ENCODE measurements at regions not wholly inside any gene's neighbourhood (a gene's known extent, or its start where the extent isn't known, plus 50 kb on each side); places are given as distances from the start of the nearest gene placed in this dataset.

DNA sequence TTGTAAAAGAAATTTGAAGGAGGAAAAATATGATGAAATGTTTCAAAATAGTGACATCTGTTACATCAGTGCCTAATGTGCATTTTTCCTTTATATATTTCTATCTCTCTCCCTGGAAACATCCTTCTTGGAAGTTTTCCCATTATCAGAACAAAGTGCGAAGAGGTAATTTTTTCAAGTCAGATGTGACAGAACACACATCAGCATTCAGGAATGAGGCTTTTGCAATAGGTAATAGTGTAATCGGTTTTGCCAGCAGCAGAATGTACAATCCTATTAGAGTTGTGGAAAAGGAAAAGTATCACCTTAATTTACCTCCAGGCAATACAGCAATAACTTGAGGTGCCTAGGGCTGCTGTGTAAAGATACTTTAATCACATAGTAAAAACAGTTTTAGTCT, 275.8 kb downstream of the FAT3 start:
- in situ Hi-C loops (cut with MboI; ENCODE audit: low pct_unique_long_range_greater_than_20kb, low sequenced_read_pairs, unreplicated experiment) = no loop called here
- TF ChIP-seq, protein P1, sequence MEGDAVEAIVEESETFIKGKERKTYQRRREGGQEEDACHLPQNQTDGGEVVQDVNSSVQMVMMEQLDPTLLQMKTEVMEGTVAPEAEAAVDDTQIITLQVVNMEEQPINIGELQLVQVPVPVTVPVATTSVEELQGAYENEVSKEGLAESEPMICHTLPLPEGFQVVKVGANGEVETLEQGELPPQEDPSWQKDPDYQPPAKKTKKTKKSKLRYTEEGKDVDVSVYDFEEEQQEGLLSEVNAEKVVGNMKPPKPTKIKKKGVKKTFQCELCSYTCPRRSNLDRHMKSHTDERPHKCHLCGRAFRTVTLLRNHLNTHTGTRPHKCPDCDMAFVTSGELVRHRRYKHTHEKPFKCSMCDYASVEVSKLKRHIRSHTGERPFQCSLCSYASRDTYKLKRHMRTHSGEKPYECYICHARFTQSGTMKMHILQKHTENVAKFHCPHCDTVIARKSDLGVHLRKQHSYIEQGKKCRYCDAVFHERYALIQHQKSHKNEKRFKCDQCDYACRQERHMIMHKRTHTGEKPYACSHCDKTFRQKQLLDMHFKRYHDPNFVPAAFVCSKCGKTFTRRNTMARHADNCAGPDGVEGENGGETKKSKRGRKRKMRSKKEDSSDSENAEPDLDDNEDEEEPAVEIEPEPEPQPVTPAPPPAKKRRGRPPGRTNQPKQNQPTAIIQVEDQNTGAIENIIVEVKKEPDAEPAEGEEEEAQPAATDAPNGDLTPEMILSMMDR (IDR thresholded peaks at IDR 0.05; ENCODE audit: extremely low read depth, insufficient read depth, missing control alignments) = no peak
- DNase-seq (ENCODE audit: low spot score) = no peak

DNA sequence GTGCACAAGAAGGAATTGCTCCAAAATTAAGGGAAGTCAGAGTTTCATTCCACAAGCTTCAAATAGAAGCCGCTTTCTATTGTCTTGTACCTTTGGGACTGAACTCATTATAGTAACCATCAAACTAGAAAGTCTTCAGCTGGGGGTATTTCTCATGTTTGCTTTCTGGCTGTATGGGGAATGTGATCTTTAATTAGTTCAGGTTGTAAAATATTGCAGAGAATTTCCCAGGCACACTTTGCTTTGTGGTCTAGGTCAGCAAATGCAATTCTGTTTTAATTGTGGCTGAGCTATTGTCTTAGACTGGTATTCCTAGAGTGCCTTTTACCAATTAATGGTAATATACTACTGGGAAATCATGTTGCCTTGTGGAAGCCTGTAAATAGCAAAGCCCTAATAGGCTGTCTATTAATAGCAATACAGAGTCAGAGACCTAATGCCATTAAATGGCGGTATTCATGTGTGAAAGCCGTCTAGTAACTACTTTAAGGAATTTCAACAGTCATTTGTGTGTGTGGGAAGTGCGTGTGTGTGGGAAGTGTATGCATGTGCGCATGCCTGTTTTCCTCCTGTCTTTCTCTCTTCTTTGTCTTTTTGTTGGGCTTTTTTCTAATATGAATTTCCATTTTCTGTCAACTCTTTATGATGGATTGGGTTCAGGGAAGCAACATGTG, 276.6 kb downstream of the FAT3 start:
- no peak for DNase-seq (ENCODE audit: low spot score)
- in situ Hi-C loops (cut with MboI; ENCODE audit: low pct_unique_long_range_greater_than_20kb, low sequenced_read_pairs, unreplicated experiment) = no loop called here

DNA sequence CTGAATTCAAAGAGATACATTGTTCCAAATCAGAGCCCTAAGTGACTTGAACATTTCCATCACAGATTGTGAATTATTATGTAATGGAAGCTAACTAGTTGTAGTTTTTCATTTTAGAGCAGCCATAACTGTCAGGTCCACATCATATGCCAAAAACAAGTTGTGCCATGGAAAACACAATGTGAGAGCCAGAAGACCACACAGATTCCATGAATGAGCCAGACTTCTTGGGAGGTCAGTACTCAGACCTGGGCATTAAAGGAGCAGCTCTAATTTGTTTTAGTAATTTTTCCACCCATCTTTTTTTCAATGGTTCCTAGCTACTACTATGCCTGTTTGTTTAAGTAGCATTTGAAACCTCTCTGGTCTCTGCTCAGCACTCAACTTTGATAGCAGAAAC, 279.4 kb downstream of the FAT3 start:
- no peak for DNase-seq (ENCODE audit: low spot score)
- TF ChIP-seq, protein P1 (IDR thresholded peaks at IDR 0.05; ENCODE audit: extremely low read depth, insufficient read depth, missing control alignments) = no peak
- in situ Hi-C loops (cut with MboI; ENCODE audit: low pct_unique_long_range_greater_than_20kb, low sequenced_read_pairs, unreplicated experiment) = no loop called here

More for the DNA sequence above, 276.6 kb downstream of the FAT3 start:
- TF ChIP-seq, protein P1 (IDR thresholded peaks at IDR 0.05; ENCODE audit: extremely low read depth, insufficient read depth, missing control alignments) = no peak

DNA sequence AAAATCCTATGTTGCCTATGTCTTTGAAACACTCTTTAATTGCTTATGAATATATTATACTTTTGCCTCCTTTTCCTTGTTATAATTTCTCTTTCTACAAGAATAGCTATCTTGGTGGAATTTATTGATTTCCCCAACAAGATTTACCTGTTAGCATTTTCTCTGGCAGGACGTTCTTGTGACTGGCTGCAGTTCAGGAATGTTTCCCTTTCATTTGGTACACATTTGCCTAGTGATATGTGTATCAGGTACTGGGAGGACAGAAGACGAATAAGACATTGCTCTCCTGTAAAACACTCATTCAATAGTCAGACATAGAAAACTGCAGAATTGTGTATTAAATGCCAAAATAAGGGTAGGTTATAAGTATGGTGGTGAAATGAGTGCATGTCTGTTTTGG, 279.9 kb downstream of the FAT3 start:
- TF ChIP-seq, protein P1 (IDR thresholded peaks at IDR 0.05; ENCODE audit: extremely low read depth, insufficient read depth, missing control alignments) = no peak
- DNase-seq (ENCODE audit: low spot score) = no peak
- in situ Hi-C loops (cut with MboI; ENCODE audit: low pct_unique_long_range_greater_than_20kb, low sequenced_read_pairs, unreplicated experiment) = no loop called here

DNA sequence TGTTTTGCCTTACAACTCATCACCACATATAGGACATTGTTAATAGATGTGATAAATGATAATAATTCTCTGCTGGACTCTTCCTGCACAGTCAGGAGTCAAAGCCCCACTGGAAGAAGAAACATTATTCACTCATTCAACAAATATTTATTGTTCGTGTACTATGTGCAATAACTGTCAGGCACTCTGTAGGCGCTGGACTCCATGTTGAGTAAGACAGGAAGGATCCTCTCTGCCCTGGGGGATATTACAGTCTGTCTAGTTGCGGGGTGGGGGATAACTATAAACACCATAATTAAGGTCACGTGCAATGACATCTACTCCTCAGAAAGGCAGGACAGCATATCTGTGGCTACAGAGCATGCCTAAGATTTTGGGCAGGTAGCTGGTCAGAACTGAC, 281.1 kb downstream of the FAT3 start:
- in situ Hi-C loops (cut with MboI; ENCODE audit: low pct_unique_long_range_greater_than_20kb, low sequenced_read_pairs, unreplicated experiment) = no loop called here

DNA sequence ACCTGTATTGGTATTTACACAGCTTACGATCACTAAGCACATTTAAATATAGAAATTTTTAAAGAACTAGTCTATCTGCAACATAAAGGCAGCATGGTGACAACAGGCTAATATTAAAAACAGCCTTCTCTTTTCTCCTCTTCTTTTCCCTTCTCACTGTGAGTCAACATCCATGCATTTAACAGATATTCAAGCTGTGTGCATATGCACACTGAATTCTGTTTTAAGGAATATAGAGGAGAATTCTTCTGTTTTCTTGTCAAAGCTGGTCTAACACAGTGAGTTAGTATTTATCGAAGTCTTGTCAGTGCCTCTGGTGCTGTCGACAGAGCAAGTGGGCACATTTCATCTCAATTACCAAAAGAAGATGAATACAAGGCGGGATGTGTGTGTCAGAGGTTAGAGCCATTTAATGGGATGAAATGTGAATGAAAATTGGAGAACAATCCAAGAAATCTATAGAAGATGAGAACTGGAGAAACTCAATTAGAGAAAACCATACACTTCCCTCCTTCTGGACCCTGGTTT, 282.3 kb downstream of the FAT3 start:
- in situ Hi-C loops (cut with MboI; ENCODE audit: low pct_unique_long_range_greater_than_20kb, low sequenced_read_pairs, unreplicated experiment) = no loop called here

More for the DNA sequence above, 281.1 kb downstream of the FAT3 start:
- no peak for DNase-seq (ENCODE audit: low spot score)
- TF ChIP-seq, protein P1 (IDR thresholded peaks at IDR 0.05; ENCODE audit: extremely low read depth, insufficient read depth, missing control alignments) = no peak

More for the DNA sequence above, 282.3 kb downstream of the FAT3 start:
- TF ChIP-seq, protein P1 (IDR thresholded peaks at IDR 0.05; ENCODE audit: extremely low read depth, insufficient read depth, missing control alignments) = no peak
- DNase-seq (ENCODE audit: low spot score) = no peak
